ENCODE measurements at regions not wholly inside any gene's neighbourhood (a gene's known extent, or its start where the extent isn't known, plus 50 kb on each side); places are given as distances from the start of the nearest gene placed in this dataset.

DNA sequence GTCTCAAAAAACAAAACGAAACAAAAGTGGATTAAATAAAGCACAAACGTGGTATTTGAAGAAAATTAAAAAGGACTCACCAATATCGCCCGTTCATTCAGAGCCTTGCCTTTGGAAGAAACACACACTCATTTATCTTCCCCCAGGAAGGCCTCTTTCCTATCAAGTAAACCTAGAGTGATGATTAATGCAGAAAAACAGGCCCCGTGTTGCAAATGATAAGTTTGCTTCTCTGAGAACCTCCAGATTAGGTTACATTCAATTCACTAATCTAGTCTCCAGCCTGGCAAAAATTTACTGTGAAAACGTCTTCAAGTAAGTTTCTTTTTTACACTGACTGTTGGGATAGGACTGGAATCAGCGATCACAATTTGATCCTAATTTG is 78.0 kb upstream of the C1GALT1 start:
- TF ChIP-seq, protein P1, sequence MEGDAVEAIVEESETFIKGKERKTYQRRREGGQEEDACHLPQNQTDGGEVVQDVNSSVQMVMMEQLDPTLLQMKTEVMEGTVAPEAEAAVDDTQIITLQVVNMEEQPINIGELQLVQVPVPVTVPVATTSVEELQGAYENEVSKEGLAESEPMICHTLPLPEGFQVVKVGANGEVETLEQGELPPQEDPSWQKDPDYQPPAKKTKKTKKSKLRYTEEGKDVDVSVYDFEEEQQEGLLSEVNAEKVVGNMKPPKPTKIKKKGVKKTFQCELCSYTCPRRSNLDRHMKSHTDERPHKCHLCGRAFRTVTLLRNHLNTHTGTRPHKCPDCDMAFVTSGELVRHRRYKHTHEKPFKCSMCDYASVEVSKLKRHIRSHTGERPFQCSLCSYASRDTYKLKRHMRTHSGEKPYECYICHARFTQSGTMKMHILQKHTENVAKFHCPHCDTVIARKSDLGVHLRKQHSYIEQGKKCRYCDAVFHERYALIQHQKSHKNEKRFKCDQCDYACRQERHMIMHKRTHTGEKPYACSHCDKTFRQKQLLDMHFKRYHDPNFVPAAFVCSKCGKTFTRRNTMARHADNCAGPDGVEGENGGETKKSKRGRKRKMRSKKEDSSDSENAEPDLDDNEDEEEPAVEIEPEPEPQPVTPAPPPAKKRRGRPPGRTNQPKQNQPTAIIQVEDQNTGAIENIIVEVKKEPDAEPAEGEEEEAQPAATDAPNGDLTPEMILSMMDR (IDR thresholded peaks at IDR 0.05) = no peak
- no peak for TF ChIP-seq POLR2A (IDR thresholded peaks at IDR 0.05)
